GM12878 (cell line): ENCODE measurements at regions not wholly inside any gene's neighbourhood (a gene's known extent, or its start where the extent isn't known, plus 50 kb on each side); places are given as distances from the start of the nearest gene placed in this dataset.

Experiments
- ATAC-seq: fragments of 200-7000 bp; cut with Tn5 transposase; 3 replicates; pipeline ENCODE4 v1.9.1; 2020; ENCODE audit warnings: mild to moderate bottlenecking, moderate library complexity
- BruUV-seq: library from RNA; stranded (reverse); fragments of 400-500 nt; replicated peaks from 2 replicates; lab custom pipeline; 2021; lab: Mats Ljungman, UMichigan
- CTCF ChIA-PET: fragments of 300-600 bp; sonication (Branson Sonifier 250); formaldehyde crosslinking; extraction: SDS; loops from one replicate; lab custom pipeline; 2021; ENCODE audit warnings: inconsistent platforms; lab: Yijun Ruan, JAX
- POLR2A ChIA-PET: fragments of 350-600 bp; formaldehyde crosslinking; extraction: SDS; loops from one replicate; lab custom pipeline; 2021; ENCODE audit warnings: inconsistent platforms; lab: Charles Lee
- RAD21 ChIA-PET: fragments of 300-600 bp; sonication (Branson Sonifier 250); formaldehyde crosslinking; loops from one replicate; lab custom pipeline; 2023; ENCODE audit warnings: antibody characterized with exemption; ENCODE audit not compliant: unreplicated experiment; lab: Charles Lee
- SMC1A ChIA-PET: fragments of 300-600 bp; sonication (Branson Sonifier 250); formaldehyde crosslinking; loops from one replicate; lab custom pipeline; 2023; ENCODE audit not compliant: unreplicated experiment, uncharacterized antibody; lab: Charles Lee
- DNase-seq: peaks from one replicate; pipeline ENCODE4 v3.0.0-alpha.2; 2011; ENCODE audit warnings: low read depth, low spot score
- FAIRE-seq: peaks from 3 replicates; lab custom pipeline; 2011; peaks lifted over from hg19 to GRCh38; lab: Jason Lieb, UNC
- H2AFZ ChIP-seq: 2 replicates; pipeline ENCODE4 v1.6.0; 2011; ENCODE audit warnings: low read depth, low read length, control low read depth; ENCODE audit not compliant: control insufficient read depth
- H3K27ac ChIP-seq: 2 replicates; pipeline ENCODE4 v1.5.1; 2011; ENCODE audit warnings: control low read depth; ENCODE audit not compliant: control insufficient read depth, insufficient read depth
- H3K27me3 ChIP-seq, 2 experiments: replicated peaks in 1 of 2; 2 replicates each; pipeline versions ENCODE4 v1.6.0 to v1.6.1; 2011; ENCODE audit warnings: low read length in 1 of 2; ENCODE audit not compliant: control insufficient read depth in 2 of 2, insufficient read depth in 2 of 2
- H3K36me3 ChIP-seq, 2 experiments: 2 replicates each; pipeline ENCODE4 v1.5.1; 2011; ENCODE audit warnings: low read length in 1 of 2; ENCODE audit not compliant: control insufficient read depth in 2 of 2, insufficient read depth in 2 of 2
- H3K4me1 ChIP-seq: 2 replicates; pipeline ENCODE4 v1.6.1; 2011; ENCODE audit warnings: mild to moderate bottlenecking, low read length, moderate library complexity, mixed read lengths; ENCODE audit not compliant: control insufficient read depth, insufficient read depth
- H3K4me2 ChIP-seq: 2 replicates; pipeline ENCODE4 v1.6.0; 2011; ENCODE audit warnings: control low read depth; ENCODE audit not compliant: control insufficient read depth, insufficient read depth
- H3K4me3 ChIP-seq: fragments of 200-600 bp; sonication (generic); 2 replicates; pipeline ENCODE4 v1.5.1; 2016
- H3K79me2 ChIP-seq: 2 replicates; pipeline ENCODE4 v1.6.0; 2011; ENCODE audit warnings: low read length; ENCODE audit not compliant: control insufficient read depth, insufficient read depth
- H3K9ac ChIP-seq: 2 replicates; pipeline ENCODE4 v1.8.0; 2011; ENCODE audit warnings: low read length, control low read depth, mixed read lengths; ENCODE audit not compliant: control insufficient read depth, insufficient read depth
- H3K9me3 ChIP-seq: replicated peaks from 3 replicates; pipeline ENCODE4 v1.5.1; 2011; ENCODE audit warnings: mild to moderate bottlenecking, low read length; ENCODE audit not compliant: control insufficient read depth, insufficient read depth
- H4K20me1 ChIP-seq: 2 replicates; pipeline ENCODE4 v1.6.0; 2011; ENCODE audit not compliant: control insufficient read depth, insufficient read depth
- BHLHE40 ChIP-seq, 2 experiments: fragments of 450-650 bp in 1 of 2; IDR thresholded peaks; 2 replicates each; pipeline ENCODE4 v1.6.1; 2011 to 2017; ENCODE audit warnings: low read depth in 2 of 2, borderline replicate concordance in 1 of 2, improper control_type of control experiment in 1 of 2, low read length in 1 of 2, mild to moderate bottlenecking in 1 of 2
- CEBPB ChIP-seq, 2 experiments: fragments of 150-350 bp in 1 of 2; IDR thresholded peaks; 2 replicates each; pipeline ENCODE4 v1.6.1; 2012 to 2014; ENCODE audit warnings: low read depth in 2 of 2, low read length in 2 of 2, borderline replicate concordance in 1 of 2, inconsistent platforms in 1 of 2
- IRF3 ChIP-seq: fragments of 450-650 bp; IDR thresholded peaks from 2 replicates; pipeline ENCODE4 v1.6.1; 2014; ENCODE audit warnings: mild to moderate bottlenecking
- JUNB ChIP-seq: IDR thresholded peaks from 2 replicates; pipeline ENCODE4 v1.6.1; 2016; ENCODE audit warnings: antibody characterized with exemption, mild to moderate bottlenecking
- NFYB ChIP-seq: IDR thresholded peaks from 2 replicates; pipeline ENCODE4 v1.6.1; 2011; ENCODE audit warnings: low read depth, mild to moderate bottlenecking, low read length, improper control_type of control experiment, moderate library complexity; ENCODE audit not compliant: insufficient read depth
- POLR2A ChIP-seq: IDR thresholded peaks from 2 replicates; pipeline ENCODE4 v1.6.1; 2011; ENCODE audit warnings: low read depth, mild to moderate bottlenecking, low read length
- PRDM15 ChIP-seq: fragments of 450-650 bp; formaldehyde crosslinking; IDR thresholded peaks from 2 replicates; pipeline ENCODE4 v1.4.0; 2020; ENCODE audit warnings: mild to moderate bottlenecking, moderate library complexity
- RCOR1 ChIP-seq: conservative IDR thresholded peaks from 2 replicates; pipeline ENCODE4 v1.6.1; 2012; ENCODE audit warnings: low read depth, low read length, improper control_type of control experiment
- SIN3A ChIP-seq: IDR thresholded peaks from 2 replicates; pipeline ENCODE4 v1.6.1; 2012; ENCODE audit warnings: low read depth, low read length, improper control_type of control experiment
- SMC3 ChIP-seq: IDR thresholded peaks from 2 replicates; pipeline ENCODE4 v1.6.1; 2011; ENCODE audit warnings: low read length, improper control_type of control experiment, borderline replicate concordance
- SPI1 ChIP-seq: IDR thresholded peaks from 2 replicates; pipeline ENCODE4 v1.6.1; 2011; ENCODE audit warnings: low read depth, mild to moderate bottlenecking, low read length, moderate library complexity, borderline replicate concordance; ENCODE audit not compliant: insufficient read depth
- SRF ChIP-seq, 2 experiments: IDR thresholded peaks; 2 replicates each; pipeline ENCODE4 v1.6.1; 2011; ENCODE audit warnings: low read depth in 2 of 2, low read length in 2 of 2, mild to moderate bottlenecking in 1 of 2, moderate library complexity in 1 of 2
- TAF1 ChIP-seq: IDR thresholded peaks from 2 replicates; pipeline ENCODE4 v1.6.1; 2011; ENCODE audit warnings: mild to moderate bottlenecking, low read depth, low read length, borderline replicate concordance
- ZBED1 ChIP-seq: IDR thresholded peaks from 2 replicates; pipeline ENCODE4 v1.6.1; 2016; ENCODE audit warnings: borderline replicate concordance
- ZNF274 ChIP-seq: IDR thresholded peaks from one replicate; pipeline ENCODE4 v1.8.0; 2011; ENCODE audit not compliant: insufficient read length, insufficient read depth
- ZNF384 ChIP-seq: IDR thresholded peaks from 2 replicates; pipeline ENCODE4 v1.6.1; 2012; ENCODE audit warnings: low read depth, mild to moderate bottlenecking, low read length, improper control_type of control experiment, borderline replicate concordance
- WGBS: methylation state at CpG from one replicate; pipeline ENCODE4 v1.1.6; 2016; ENCODE audit warnings: low lambda C conversion rate; ENCODE audit not compliant: insufficient replicate concordance, insufficient coverage; ENCODE audit errors: missing lambda C conversion rate; 5-methylcytosine and 5-hydroxymethylcytosine counted together
- in situ Hi-C: fragments of 300-500 bp; cut with MboI; formaldehyde crosslinking; loops from 9 replicates; pipeline ENCODE4 v1.14.3; 2018; ENCODE audit warnings: mixed read lengths
- intact Hi-C: fragments of 100-400 bp; cut with micrococcal nuclease; formaldehyde crosslinking; loops from one replicate; pipeline ENCODE4 v1.14.2; 2022; ENCODE audit not compliant: unreplicated experiment

GRCh38 chr5:154543380-154543779 is 65.4 kb upstream of the HAND1 start:
- ChIA-PET SMC1A (interaction anchor here (0.7 to 1.6 kb wide), 3 partner anchors 9 to 71 kb away, joined by 3 to 4 read pairs (median 3); no protein-coding TSS in a partner anchor), RAD21 (interaction anchor here (1.6 kb wide), 1 partner anchor 75 kb away, joined by 4 read pairs; no protein-coding TSS in a partner anchor), CTCF (interaction anchor here (1.2 to 1.6 kb wide), 2 partner anchors 10 to 23 kb away, joined by 5 to 6 read pairs; no protein-coding TSS in a partner anchor), POLR2A (no interaction called here)
- DNase-seq: no peak
- H4K20me1 ChIP-seq: no peaks in the 10 kb centered on the region
- no peak overlapping the region for H2AFZ ChIP-seq
- H3K9ac ChIP-seq: no peak overlapping the region
- no peaks in the 10 kb centered on the region for H3K9me3 ChIP-seq
- no peaks in the 10 kb centered on the region for H3K36me3 ChIP-seq
- no TSS peak for BruUV-seq
- 8% methylated on average over 5 of the region's 5 CpGs for WGBS
- H3K27ac ChIP-seq: no peak overlapping the region
- H3K4me2 ChIP-seq: no peak overlapping the region
- in situ Hi-C loops (no loop called here), intact Hi-C loops (no loop called here)
- ATAC-seq: peak; percentile 58
- peaks cover 3% of the 10 kb centered on the region; the same call in 1 of the 2 replicates for H3K4me1 ChIP-seq
- no peak for TF ChIP-seq ZNF384
- TF ChIP-seq SRF (IDR thresholded peaks at IDR 0.05; ENCODE audit: low read depth in 2 of 2, low read length in 2 of 2): no peak
- no peak for TF ChIP-seq ZBED1
- TF ChIP-seq BHLHE40 (IDR thresholded peaks at IDR 0.05; ENCODE audit: borderline replicate concordance in 1 of 2, low read depth in 2 of 2, low read length in 1 of 2): no peak
- TF ChIP-seq RCOR1: no peak
- no peak for TF ChIP-seq ZNF274
- no peak for TF ChIP-seq CEBPB (IDR thresholded peaks at IDR 0.05; ENCODE audit: borderline replicate concordance in 1 of 2, low read depth in 2 of 2, low read length in 2 of 2)
- TF ChIP-seq POLR2A: no peak
- no peak for TF ChIP-seq SPI1
- TF ChIP-seq IRF3: no peak
- no peak for TF ChIP-seq NFYB
- no peak for TF ChIP-seq PRDM15 (CRISPR knock-in tag)
- TF ChIP-seq SMC3: no peak
- TF ChIP-seq SIN3A: no peak
- TF ChIP-seq TAF1: no peak
- TF ChIP-seq JUNB: no peak
- no peak overlapping the region for H3K4me3 ChIP-seq
- peaks cover 0 to 2% of the 10 kb centered on the region in 2 experiments; a peak in 2 of 4 replicates for H3K27me3 ChIP-seq
- no peak for FAIRE-seq
- no peaks in the 10 kb centered on the region for H3K79me2 ChIP-seq
